ENCODE measurements at regions not wholly inside any gene's neighbourhood (a gene's known extent, or its start where the extent isn't known, plus 50 kb on each side); places are given as distances from the start of the nearest gene placed in this dataset.

DNA sequence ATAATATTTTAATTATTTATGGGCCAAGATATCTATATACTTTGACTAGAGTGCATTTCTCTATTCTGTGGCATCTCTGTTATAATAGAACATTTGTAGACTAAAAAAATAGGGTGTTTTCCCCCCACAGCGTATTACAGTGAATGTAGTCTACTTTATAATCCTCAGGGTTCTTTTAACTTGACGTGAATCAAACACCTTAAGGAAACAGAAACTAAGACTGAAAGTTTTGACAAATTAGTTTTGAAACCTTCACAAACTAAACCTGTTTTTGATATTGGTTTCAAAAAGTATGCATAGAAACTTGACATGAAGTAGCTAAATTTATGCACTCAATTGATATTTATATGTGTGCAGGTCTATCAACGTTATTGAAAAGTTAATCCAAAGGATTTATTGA, 1963.1 kb upstream of the TENM3 start:
- TF ChIP-seq, protein P1, sequence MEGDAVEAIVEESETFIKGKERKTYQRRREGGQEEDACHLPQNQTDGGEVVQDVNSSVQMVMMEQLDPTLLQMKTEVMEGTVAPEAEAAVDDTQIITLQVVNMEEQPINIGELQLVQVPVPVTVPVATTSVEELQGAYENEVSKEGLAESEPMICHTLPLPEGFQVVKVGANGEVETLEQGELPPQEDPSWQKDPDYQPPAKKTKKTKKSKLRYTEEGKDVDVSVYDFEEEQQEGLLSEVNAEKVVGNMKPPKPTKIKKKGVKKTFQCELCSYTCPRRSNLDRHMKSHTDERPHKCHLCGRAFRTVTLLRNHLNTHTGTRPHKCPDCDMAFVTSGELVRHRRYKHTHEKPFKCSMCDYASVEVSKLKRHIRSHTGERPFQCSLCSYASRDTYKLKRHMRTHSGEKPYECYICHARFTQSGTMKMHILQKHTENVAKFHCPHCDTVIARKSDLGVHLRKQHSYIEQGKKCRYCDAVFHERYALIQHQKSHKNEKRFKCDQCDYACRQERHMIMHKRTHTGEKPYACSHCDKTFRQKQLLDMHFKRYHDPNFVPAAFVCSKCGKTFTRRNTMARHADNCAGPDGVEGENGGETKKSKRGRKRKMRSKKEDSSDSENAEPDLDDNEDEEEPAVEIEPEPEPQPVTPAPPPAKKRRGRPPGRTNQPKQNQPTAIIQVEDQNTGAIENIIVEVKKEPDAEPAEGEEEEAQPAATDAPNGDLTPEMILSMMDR (IDR thresholded peaks at IDR 0.05; ENCODE audit: insufficient read depth, low read length): no peak
- H3K4me3 ChIP-seq (ENCODE audit: low read depth, low read length): no peak overlapping the region
- no peak for DNase-seq (ENCODE audit: low read depth)

- no peak for DNase-seq (ENCODE audit: low read depth)
- H3K4me3 ChIP-seq (ENCODE audit: low read depth, low read length): no peak overlapping the region
- TF ChIP-seq, protein P1 (IDR thresholded peaks at IDR 0.05; ENCODE audit: insufficient read depth, low read length): no peak
These were observed 1962.4 kb upstream of the TENM3 start for GRCh38 chr4:180280726-180281297.

DNA sequence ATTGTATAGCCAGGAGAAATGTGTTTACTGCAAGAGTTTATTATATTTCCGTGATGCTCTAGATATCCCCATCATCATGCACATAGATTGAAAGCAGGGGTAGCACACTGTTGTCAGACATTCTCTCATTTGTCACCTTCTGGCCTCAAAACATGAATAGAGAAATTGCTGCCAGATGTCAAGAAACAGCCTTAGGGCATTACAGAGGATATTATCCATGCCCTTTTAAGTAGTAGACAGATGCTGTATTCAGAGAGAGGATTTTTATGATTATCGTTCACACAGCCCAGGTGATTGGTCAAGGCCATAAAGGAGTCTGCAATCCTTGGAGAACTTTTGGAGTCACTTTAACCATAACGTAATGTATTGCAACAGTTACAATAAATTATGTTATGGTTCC, 1961.5 kb upstream of the TENM3 start:
- TF ChIP-seq, protein P1 (IDR thresholded peaks at IDR 0.05; ENCODE audit: insufficient read depth, low read length): no peak
- H3K4me3 ChIP-seq (ENCODE audit: low read depth, low read length): no peak overlapping the region
- no peak for DNase-seq (ENCODE audit: low read depth)

DNA sequence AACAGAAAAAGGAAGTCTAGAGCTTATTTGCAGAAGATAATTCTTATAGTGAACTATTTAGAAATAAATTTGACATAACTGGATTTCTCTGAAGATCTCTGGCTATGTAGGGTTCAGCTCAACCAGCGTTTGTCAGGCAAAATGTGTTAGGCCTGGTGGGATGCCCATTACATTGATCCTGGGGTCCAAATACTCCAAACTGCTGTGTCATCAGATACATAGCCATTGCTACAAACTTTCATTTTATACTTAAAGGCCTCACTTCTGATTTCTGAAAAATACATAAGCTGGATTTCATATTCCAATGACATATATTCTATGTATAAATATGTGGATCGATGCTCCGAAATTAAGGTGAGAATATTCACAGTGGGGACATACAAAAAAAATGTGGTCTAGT, 1958.9 kb upstream of the TENM3 start:
- TF ChIP-seq, protein P1 (IDR thresholded peaks at IDR 0.05; ENCODE audit: insufficient read depth, low read length): no peak
- DNase-seq (ENCODE audit: low read depth): no peak
- no peak overlapping the region for H3K4me3 ChIP-seq (ENCODE audit: low read depth, low read length)

- DNase-seq (ENCODE audit: low read depth): no peak
- TF ChIP-seq, protein P1 (IDR thresholded peaks at IDR 0.05; ENCODE audit: insufficient read depth, low read length): no peak
- no peak overlapping the region for H3K4me3 ChIP-seq (ENCODE audit: low read depth, low read length)
These were observed 1957.4 kb upstream of the TENM3 start for GRCh38 chr4:180285796-180286195.

DNA sequence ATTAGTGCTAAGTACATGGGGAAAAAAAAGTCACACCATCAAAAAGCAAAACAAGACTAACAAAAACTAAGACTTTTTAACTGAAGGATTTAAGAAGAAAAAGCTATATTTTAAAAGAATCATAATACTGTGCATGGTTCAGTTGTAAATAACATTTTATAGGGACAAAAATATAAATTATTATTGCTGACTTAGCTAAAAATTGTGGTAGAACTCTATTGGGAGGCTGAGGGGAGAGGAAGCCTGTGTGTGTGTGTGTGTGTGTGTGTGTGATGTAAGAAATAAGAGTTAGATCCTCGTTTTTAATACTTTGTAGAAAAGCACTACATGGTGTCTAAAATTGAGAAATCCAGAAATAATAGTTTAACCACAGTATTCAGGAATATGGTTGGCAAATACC, 1950.9 kb upstream of the TENM3 start:
- TF ChIP-seq, protein P1 (IDR thresholded peaks at IDR 0.05; ENCODE audit: insufficient read depth, low read length): no peak
- DNase-seq (ENCODE audit: low read depth): no peak
- no peak overlapping the region for H3K4me3 ChIP-seq (ENCODE audit: low read depth, low read length)

- TF ChIP-seq, protein P1 (IDR thresholded peaks at IDR 0.05; ENCODE audit: insufficient read depth, low read length): no peak
- DNase-seq (ENCODE audit: low read depth): no peak
These were observed 1947.1 kb upstream of the TENM3 start for GRCh38 chr4:180296036-180296599.

More at GRCh38 chr4:180296036-180296599, 1947.1 kb upstream of the TENM3 start:
- H3K4me3 ChIP-seq (ENCODE audit: low read depth, low read length): no peak overlapping the region
